Keratinocyte (primary cell): ENCODE measurements at regions not wholly inside any gene's neighbourhood (a gene's known extent, or its start where the extent isn't known, plus 50 kb on each side); places are given as distances from the start of the nearest gene placed in this dataset.

ENCODE experiments used
- EZH2 ChIP-seq: IDR thresholded peaks from one replicate; pipeline ENCODE4 v1.6.1; 2012; ENCODE audit warnings: inconsistent platforms, mild to moderate bottlenecking, low read length, moderate library complexity
- TF ChIP-seq, protein P1 (sequence below), 3 experiments: IDR thresholded peaks in 1 of 3; conservative IDR thresholded peaks in 1 of 3; optimal IDR thresholded peaks in 1 of 3; 2 replicates in 2 of 3; 3 replicates in 1 of 3; pipeline versions ENCODE3 to v1.5.1; 2011; ENCODE audit warnings: low read length in 3 of 3, mild to moderate bottlenecking in 3 of 3, moderate library complexity in 2 of 3, control low read depth in 1 of 3, inconsistent platforms in 1 of 3; ENCODE audit not compliant: insufficient read depth in 2 of 3; ENCODE audit errors: extremely low read depth in 1 of 3

DNA sequence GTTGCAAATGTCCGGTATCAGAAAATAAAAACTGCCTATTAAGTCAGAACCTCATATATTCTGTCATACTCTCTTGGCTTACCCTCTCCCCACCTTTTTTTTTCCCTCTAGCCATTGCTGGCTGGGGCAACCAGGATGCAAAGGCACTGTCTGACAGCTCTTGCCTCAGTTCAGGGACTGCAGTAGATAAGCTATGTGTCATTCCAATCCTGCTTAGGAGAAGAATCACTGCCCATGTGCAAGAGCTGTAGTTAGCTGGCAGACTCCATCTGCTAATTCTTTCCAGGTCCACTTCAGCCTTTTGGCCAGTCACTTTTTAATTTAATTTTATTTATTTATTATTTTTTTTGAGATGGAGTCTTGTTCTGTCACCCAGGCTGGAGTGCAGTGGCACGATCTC lies 895.6 kb upstream of the SLC10A2 start:
- TF ChIP-seq, protein P1, sequence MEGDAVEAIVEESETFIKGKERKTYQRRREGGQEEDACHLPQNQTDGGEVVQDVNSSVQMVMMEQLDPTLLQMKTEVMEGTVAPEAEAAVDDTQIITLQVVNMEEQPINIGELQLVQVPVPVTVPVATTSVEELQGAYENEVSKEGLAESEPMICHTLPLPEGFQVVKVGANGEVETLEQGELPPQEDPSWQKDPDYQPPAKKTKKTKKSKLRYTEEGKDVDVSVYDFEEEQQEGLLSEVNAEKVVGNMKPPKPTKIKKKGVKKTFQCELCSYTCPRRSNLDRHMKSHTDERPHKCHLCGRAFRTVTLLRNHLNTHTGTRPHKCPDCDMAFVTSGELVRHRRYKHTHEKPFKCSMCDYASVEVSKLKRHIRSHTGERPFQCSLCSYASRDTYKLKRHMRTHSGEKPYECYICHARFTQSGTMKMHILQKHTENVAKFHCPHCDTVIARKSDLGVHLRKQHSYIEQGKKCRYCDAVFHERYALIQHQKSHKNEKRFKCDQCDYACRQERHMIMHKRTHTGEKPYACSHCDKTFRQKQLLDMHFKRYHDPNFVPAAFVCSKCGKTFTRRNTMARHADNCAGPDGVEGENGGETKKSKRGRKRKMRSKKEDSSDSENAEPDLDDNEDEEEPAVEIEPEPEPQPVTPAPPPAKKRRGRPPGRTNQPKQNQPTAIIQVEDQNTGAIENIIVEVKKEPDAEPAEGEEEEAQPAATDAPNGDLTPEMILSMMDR (optimal IDR thresholded peaks at IDR 0.05 in 1 of 3, IDR thresholded peaks at IDR 0.05 in 1 of 3, conservative IDR thresholded peaks at IDR 0.05 in 1 of 3; ENCODE audit: extremely low read depth in 1 of 3, insufficient read depth in 2 of 3, low read length in 3 of 3) = no peak
- TF ChIP-seq EZH2 = no peak
